ENCODE measurements at regions not wholly inside any gene's neighbourhood (a gene's known extent, or its start where the extent isn't known, plus 50 kb on each side); places are given as distances from the start of the nearest gene placed in this dataset.

GRCh38 chr2:78068808-78069207 lies 546.6 kb upstream of the LRRTM4 start:
- H3K4me3 ChIP-seq (ENCODE audit: low read depth, low read length), result no peak overlapping the region
- TF ChIP-seq, protein P1, sequence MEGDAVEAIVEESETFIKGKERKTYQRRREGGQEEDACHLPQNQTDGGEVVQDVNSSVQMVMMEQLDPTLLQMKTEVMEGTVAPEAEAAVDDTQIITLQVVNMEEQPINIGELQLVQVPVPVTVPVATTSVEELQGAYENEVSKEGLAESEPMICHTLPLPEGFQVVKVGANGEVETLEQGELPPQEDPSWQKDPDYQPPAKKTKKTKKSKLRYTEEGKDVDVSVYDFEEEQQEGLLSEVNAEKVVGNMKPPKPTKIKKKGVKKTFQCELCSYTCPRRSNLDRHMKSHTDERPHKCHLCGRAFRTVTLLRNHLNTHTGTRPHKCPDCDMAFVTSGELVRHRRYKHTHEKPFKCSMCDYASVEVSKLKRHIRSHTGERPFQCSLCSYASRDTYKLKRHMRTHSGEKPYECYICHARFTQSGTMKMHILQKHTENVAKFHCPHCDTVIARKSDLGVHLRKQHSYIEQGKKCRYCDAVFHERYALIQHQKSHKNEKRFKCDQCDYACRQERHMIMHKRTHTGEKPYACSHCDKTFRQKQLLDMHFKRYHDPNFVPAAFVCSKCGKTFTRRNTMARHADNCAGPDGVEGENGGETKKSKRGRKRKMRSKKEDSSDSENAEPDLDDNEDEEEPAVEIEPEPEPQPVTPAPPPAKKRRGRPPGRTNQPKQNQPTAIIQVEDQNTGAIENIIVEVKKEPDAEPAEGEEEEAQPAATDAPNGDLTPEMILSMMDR (conservative IDR thresholded peaks at IDR 0.05; ENCODE audit: low read depth, low read length), result no peak
- DNase-seq (ENCODE audit: low read depth), result no peak

- H3K4me3 ChIP-seq (ENCODE audit: low read depth, low read length), result no peak overlapping the region
- no peak for DNase-seq (ENCODE audit: low read depth)
- TF ChIP-seq, protein P1 (conservative IDR thresholded peaks at IDR 0.05; ENCODE audit: low read depth, low read length), result no peak
Observed at GRCh38 chr2:78070693-78071092, 548.5 kb upstream of the LRRTM4 start.

- TF ChIP-seq, protein P1 (conservative IDR thresholded peaks at IDR 0.05; ENCODE audit: low read depth, low read length), result no peak
- no peak for DNase-seq (ENCODE audit: low read depth)
Observed at GRCh38 chr2:78077633-78078032, 555.5 kb upstream of the LRRTM4 start.

GRCh38 chr2:78082555-78082954 lies 560.4 kb upstream of the LRRTM4 start:
- H3K4me3 ChIP-seq (ENCODE audit: low read depth, low read length), result no peak overlapping the region
- TF ChIP-seq, protein P1 (conservative IDR thresholded peaks at IDR 0.05; ENCODE audit: low read depth, low read length), result no peak
- no peak for DNase-seq (ENCODE audit: low read depth)

More at GRCh38 chr2:78077633-78078032, 555.5 kb upstream of the LRRTM4 start:
- no peak overlapping the region for H3K4me3 ChIP-seq (ENCODE audit: low read depth, low read length)

- H3K4me3 ChIP-seq (ENCODE audit: low read depth, low read length), result no peak overlapping the region
- TF ChIP-seq, protein P1 (conservative IDR thresholded peaks at IDR 0.05; ENCODE audit: low read depth, low read length), result no peak
- no peak for DNase-seq (ENCODE audit: low read depth)
Observed at GRCh38 chr2:78093436-78093835, 571.3 kb upstream of the LRRTM4 start.

GRCh38 chr2:78109272-78109671 lies 587.1 kb upstream of the LRRTM4 start:
- TF ChIP-seq, protein P1 (conservative IDR thresholded peaks at IDR 0.05; ENCODE audit: low read depth, low read length), result no peak
- DNase-seq (ENCODE audit: low read depth), result no peak
- no peak overlapping the region for H3K4me3 ChIP-seq (ENCODE audit: low read depth, low read length)

GRCh38 chr2:78115291-78115690 lies 593.1 kb upstream of the LRRTM4 start:
- DNase-seq (ENCODE audit: low read depth), result no peak
- H3K4me3 ChIP-seq (ENCODE audit: low read depth, low read length), result no peak overlapping the region
- TF ChIP-seq, protein P1 (conservative IDR thresholded peaks at IDR 0.05; ENCODE audit: low read depth, low read length), result no peak
